ENCODE measurements at regions not wholly inside any gene's neighbourhood (a gene's known extent, or its start where the extent isn't known, plus 50 kb on each side); places are given as distances from the start of the nearest gene placed in this dataset.

DNA sequence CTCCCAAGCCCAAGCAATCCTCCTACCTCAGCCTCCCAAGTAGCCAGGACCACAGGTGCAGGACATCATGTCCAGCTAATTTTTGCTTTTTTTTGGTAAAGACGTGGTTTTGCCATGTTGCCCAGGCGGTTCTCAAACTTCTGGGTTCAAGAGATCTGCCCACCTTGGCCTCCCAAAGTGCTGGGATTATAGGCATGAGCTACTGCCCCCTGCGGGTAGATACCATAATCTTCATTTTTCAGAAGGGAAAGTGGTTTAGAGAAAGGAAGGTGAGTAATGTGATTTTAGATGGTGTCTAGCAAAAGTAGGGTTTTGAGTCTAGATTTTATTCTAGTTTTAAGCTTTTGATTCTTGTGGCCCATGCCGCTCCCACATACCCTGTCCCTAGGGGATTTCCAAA lies 205.3 kb upstream of the CLNK start:
- ChIA-PET POLR2A (no interaction called here), CTCF (no interaction called here)
- no peak overlapping the region for H3K4me3 ChIP-seq (ENCODE audit: low read depth, low read length)
- Mint-ChIP-seq H3K4me1 (ENCODE audit: low read depth, unreplicated experiment) (peaks cover 6% of the 10 kb centered on the region), H3K27ac (ENCODE audit: unreplicated experiment) (no peak overlapping the region), H3K27me3 (ENCODE audit: insufficient read depth, unreplicated experiment) (no peaks in the 10 kb centered on the region), H3K4me3 (ENCODE audit: unreplicated experiment) (no peak overlapping the region), H3K9me3 (ENCODE audit: unreplicated experiment) (peaks cover 8% of the 10 kb centered on the region), H3K36me3 (ENCODE audit: insufficient read depth, unreplicated experiment) (peaks cover 5% of the 10 kb centered on the region)
- intact Hi-C loops (cut with micrococcal nuclease; ENCODE audit: unreplicated experiment), result no loop called here
- BruUV-seq (replicated peaks), result no TSS peak
- H3K4me1 ChIP-seq, result no peaks in the 10 kb centered on the region; the same call in 1 of the 2 replicates
- no peaks in the 10 kb centered on the region for H3K27me3 ChIP-seq (replicated peaks; ENCODE audit: control insufficient read depth, insufficient read depth, low read length)
- H3K9me3 ChIP-seq, result no peaks in the 10 kb centered on the region
- no peak for TF ChIP-seq CTCF (IDR thresholded peaks at IDR 0.05; ENCODE audit: insufficient read depth in 1 of 2, low read depth in 1 of 2, low read length in 1 of 2, severe bottlenecking in 1 of 2, unreplicated experiment in 1 of 2)
- no peak for DNase-seq
- no peaks in the 10 kb centered on the region for H3K36me3 ChIP-seq (ENCODE audit: control insufficient read depth, insufficient read depth, low read length)

DNA sequence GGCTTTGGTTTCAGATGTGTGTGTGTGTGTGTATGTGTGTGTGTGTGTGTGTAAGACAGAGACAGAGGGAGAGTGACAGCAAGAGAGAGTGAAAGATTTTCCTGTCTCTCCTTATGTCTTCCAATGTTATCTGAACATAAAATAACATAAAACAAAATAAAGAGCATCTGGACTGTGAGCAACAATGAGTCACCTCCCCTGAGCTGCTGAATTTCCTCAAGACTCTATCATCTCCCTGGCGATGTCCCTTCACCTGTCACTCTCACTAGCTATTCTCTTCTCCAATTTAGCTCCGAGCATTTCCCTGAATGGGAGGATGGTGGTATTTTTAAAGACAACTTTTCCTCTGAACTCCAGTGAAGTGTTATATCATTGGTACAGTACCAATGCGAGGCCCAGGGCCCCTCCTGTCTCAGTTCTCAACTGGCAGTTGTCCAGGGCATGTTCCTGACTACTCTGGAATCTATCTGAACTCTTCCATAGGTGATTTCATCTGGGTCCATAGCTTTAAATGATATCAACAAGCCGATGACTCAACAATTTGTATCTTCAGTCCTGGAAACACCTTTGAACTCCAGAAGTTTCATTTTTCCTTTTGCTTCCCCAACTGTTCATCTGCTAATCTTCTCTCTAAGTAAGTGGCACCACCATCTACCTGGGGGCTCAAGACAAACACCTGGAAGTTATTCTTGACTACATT lies 195.0 kb upstream of the CLNK start:
- Mint-ChIP-seq H3K9me3 (ENCODE audit: unreplicated experiment) (peaks cover 10% of the 10 kb centered on the region), H3K36me3 (ENCODE audit: insufficient read depth, unreplicated experiment) (no peaks in the 10 kb centered on the region), H3K4me3 (ENCODE audit: unreplicated experiment) (no peak overlapping the region), H3K27me3 (ENCODE audit: insufficient read depth, unreplicated experiment) (no peaks in the 10 kb centered on the region), H3K4me1 (ENCODE audit: low read depth, unreplicated experiment) (no peaks in the 10 kb centered on the region), H3K27ac (ENCODE audit: unreplicated experiment) (no peak overlapping the region)
- Histone ChIP-seq H3K9me3 (no peaks in the 10 kb centered on the region), H3K4me1 (peaks cover 4% of the 10 kb centered on the region; the same call in 1 of the 2 replicates), H3K4me3 (ENCODE audit: low read depth, low read length) (no peak overlapping the region), H3K27me3 (replicated peaks; ENCODE audit: control insufficient read depth, insufficient read depth, low read length) (no peaks in the 10 kb centered on the region), H3K36me3 (ENCODE audit: control insufficient read depth, insufficient read depth, low read length) (no peaks in the 10 kb centered on the region)
- BruUV-seq (replicated peaks), result no TSS peak
- CTCF ChIA-PET, result no interaction called here
- intact Hi-C loops (cut with micrococcal nuclease; ENCODE audit: unreplicated experiment), result no loop called here
- DNase-seq, result no peak
- POLR2A ChIA-PET, result no interaction called here
- no peak for TF ChIP-seq CTCF (IDR thresholded peaks at IDR 0.05; ENCODE audit: insufficient read depth in 1 of 2, low read depth in 1 of 2, low read length in 1 of 2, severe bottlenecking in 1 of 2, unreplicated experiment in 1 of 2)

GRCh38 chr4:10878861-10879260 lies 194.3 kb upstream of the CLNK start:
- POLR2A ChIA-PET, result no interaction called here
- Mint-ChIP-seq H3K9me3 (ENCODE audit: unreplicated experiment) (peaks cover 10% of the 10 kb centered on the region), H3K27ac (ENCODE audit: unreplicated experiment) (no peak overlapping the region), H3K27me3 (ENCODE audit: insufficient read depth, unreplicated experiment) (no peaks in the 10 kb centered on the region), H3K4me3 (ENCODE audit: unreplicated experiment) (no peak overlapping the region), H3K4me1 (ENCODE audit: low read depth, unreplicated experiment) (no peaks in the 10 kb centered on the region), H3K36me3 (ENCODE audit: insufficient read depth, unreplicated experiment) (no peaks in the 10 kb centered on the region)
- Histone ChIP-seq H3K4me3 (ENCODE audit: low read depth, low read length) (no peak overlapping the region), H3K4me1 (peaks cover 4% of the 10 kb centered on the region; the same call in 1 of the 2 replicates), H3K36me3 (ENCODE audit: control insufficient read depth, insufficient read depth, low read length) (no peaks in the 10 kb centered on the region), H3K27me3 (replicated peaks; ENCODE audit: control insufficient read depth, insufficient read depth, low read length) (no peaks in the 10 kb centered on the region), H3K9me3 (no peaks in the 10 kb centered on the region)
- CTCF ChIA-PET, result interaction anchor here (0.6 kb wide), 1 partner anchor 267 kb away, joined by 4 read pairs; no protein-coding TSS in a partner anchor
- no peak for TF ChIP-seq CTCF (IDR thresholded peaks at IDR 0.05; ENCODE audit: insufficient read depth in 1 of 2, low read depth in 1 of 2, low read length in 1 of 2, severe bottlenecking in 1 of 2, unreplicated experiment in 1 of 2)
- BruUV-seq (replicated peaks), result no TSS peak
- intact Hi-C loops (cut with micrococcal nuclease; ENCODE audit: unreplicated experiment), result no loop called here
- no peak for DNase-seq
